Tibial nerve (tissue), 4 donors: ENCODE measurements at regions not wholly inside any gene's neighbourhood (a gene's known extent, or its start where the extent isn't known, plus 50 kb on each side); places are given as distances from the start of the nearest gene placed in this dataset.

Experiments
- DNase-seq, 2 donors: peaks; one replicate each; pipeline ENCODE4 v3.0.0-alpha.2; 2019; ENCODE audit warnings: low spot score in 2 of 2
- H3K27ac ChIP-seq, 4 donors: fragments of 200-600 bp; sonication (generic) in 3 of 4; one replicate each; pipeline ENCODE4 v1.5.1; 2017 to 2019; ENCODE audit warnings: mild to moderate bottlenecking in 1 of 4
- H3K27me3 ChIP-seq, 2 donors: fragments of 200-600 bp; sonication (generic) in 1 of 2; one replicate each; pipeline versions ENCODE4 v1.5.1 to v1.6.0; 2017 to 2019
- H3K36me3 ChIP-seq, 3 donors: fragments of 200-600 bp; sonication (generic); one replicate each; pipeline ENCODE4 v1.5.1; 2018 to 2019
- H3K4me1 ChIP-seq, 4 donors: fragments of 200-600 bp; sonication (generic) in 3 of 4; one replicate each; pipeline ENCODE4 v1.5.1; 2017 to 2019
- H3K4me3 ChIP-seq, 4 donors: fragments of 200-600 bp; sonication (generic) in 3 of 4; one replicate each; pipeline ENCODE4 v1.5.1; 2017 to 2019; ENCODE audit warnings: mild to moderate bottlenecking in 1 of 4, moderate library complexity in 1 of 4
- H3K9me3 ChIP-seq, 4 donors: fragments of 200-600 bp; sonication (generic) in 3 of 4; one replicate each; pipeline ENCODE4 v1.5.1; 2017 to 2019
- CTCF ChIP-seq, 5 experiments: fragments of 200-600 bp in 3 of 5; fragments of 450-650 bp in 2 of 5; sonication (generic) in 3 of 5; IDR thresholded peaks; one replicate each; pipeline ENCODE4 v1.5.1; 2016 to 2019; ENCODE audit warnings: antibody characterized with exemption in 5 of 5, mild to moderate bottlenecking in 3 of 5, moderate library complexity in 2 of 5
- EP300 ChIP-seq, 2 donors: sonication (generic); formaldehyde crosslinking; IDR thresholded peaks; one replicate each; pipeline ENCODE4 v1.6.1; 2017; ENCODE audit warnings: antibody characterized with exemption in 2 of 2, mild to moderate bottlenecking in 1 of 2
- POLR2A ChIP-seq, 2 donors: fragments of 450-650 bp; IDR thresholded peaks; one replicate each; pipeline ENCODE4 v1.6.1; 2017; ENCODE audit warnings: antibody characterized with exemption in 2 of 2, mild to moderate bottlenecking in 2 of 2, moderate library complexity in 2 of 2
- WGBS, 2 donors: methylation state at CpG; one replicate each; pipeline ENCODE4 v1.1.5; 2018; 5-methylcytosine and 5-hydroxymethylcytosine counted together

- DNase-seq: no peak
- WGBS, 2 donors: 63 to 77% methylated on average over 10 of the region's 10 CpGs
- no peaks in the 10 kb centered on the region for H3K9me3 ChIP-seq
- no peaks in the 10 kb centered on the region for H3K27me3 ChIP-seq
- no peak overlapping the region for H3K27ac ChIP-seq
- H3K36me3 ChIP-seq: no peaks in the 10 kb centered on the region
- TF ChIP-seq CTCF (IDR thresholded peaks at IDR 0.05) (no peak), EP300 (IDR thresholded peaks at IDR 0.05) (no peak), POLR2A (IDR thresholded peaks at IDR 0.05) (no peak)
- peaks cover 0 to 5% (median 0%) of the 10 kb centered on the region in 4 donors for H3K4me1 ChIP-seq
- H3K4me3 ChIP-seq: no peak overlapping the region
Observed at GRCh38 chr1:171421413-171422020, 63.8 kb upstream of the PRRC2C start.

GRCh38 chr1:171422511-171422910 lies 62.8 kb upstream of the PRRC2C start:
- H3K4me3 ChIP-seq: no peak overlapping the region
- H3K36me3 ChIP-seq: no peaks in the 10 kb centered on the region
- no peak overlapping the region for H3K27ac ChIP-seq
- no peak for DNase-seq
- peaks cover 0 to 5% (median 0%) of the 10 kb centered on the region in 4 donors for H3K4me1 ChIP-seq
- H3K9me3 ChIP-seq: no peaks in the 10 kb centered on the region
- H3K27me3 ChIP-seq: no peaks in the 10 kb centered on the region
- no peak for TF ChIP-seq CTCF (IDR thresholded peaks at IDR 0.05)
- TF ChIP-seq EP300 (IDR thresholded peaks at IDR 0.05): no peak
- TF ChIP-seq POLR2A (IDR thresholded peaks at IDR 0.05): no peak
- 53 to 56% methylated on average over 5 of the region's 5 CpGs for WGBS, 2 donors

GRCh38 chr1:171424494-171424893 lies 60.8 kb upstream of the PRRC2C start:
- DNase-seq: no peak
- 77 to 90% methylated on average over 4 of the region's 4 CpGs for WGBS, 2 donors
- TF ChIP-seq POLR2A (IDR thresholded peaks at IDR 0.05) (no peak), EP300 (IDR thresholded peaks at IDR 0.05) (no peak), CTCF (IDR thresholded peaks at IDR 0.05) (no peak)
- Histone ChIP-seq H3K27ac (no peak overlapping the region), H3K4me3 (no peak overlapping the region), H3K27me3 (no peaks in the 10 kb centered on the region), H3K9me3 (no peaks in the 10 kb centered on the region), H3K36me3 (no peaks in the 10 kb centered on the region), H3K4me1 (peaks cover 0 to 12% (median 0%) of the 10 kb centered on the region in 4 donors)

GRCh38 chr1:171426645-171427044 lies 58.7 kb upstream of the PRRC2C start:
- 41 to 58% methylated on average over 4 of the region's 4 CpGs for WGBS, 2 donors

More at GRCh38 chr1:171426645-171427044, 58.7 kb upstream of the PRRC2C start:
- Histone ChIP-seq H3K9me3 (no peaks in the 10 kb centered on the region), H3K4me3 (no peak overlapping the region), H3K27me3 (no peaks in the 10 kb centered on the region), H3K4me1 (peaks cover 0 to 12% (median 0%) of the 10 kb centered on the region in 4 donors), H3K27ac (no peak overlapping the region), H3K36me3 (no peaks in the 10 kb centered on the region)
- TF ChIP-seq EP300 (IDR thresholded peaks at IDR 0.05): no peak
- TF ChIP-seq POLR2A (IDR thresholded peaks at IDR 0.05): no peak
- no peak for TF ChIP-seq CTCF (IDR thresholded peaks at IDR 0.05)
- no peak for DNase-seq
